Gastroesophageal sphincter (tissue), 3 donors: ENCODE measurements at regions not wholly inside any gene's neighbourhood (a gene's known extent, or its start where the extent isn't known, plus 50 kb on each side); places are given as distances from the start of the nearest gene placed in this dataset.
"Not testable (repeated sequence)": the region's sequence is repeated elsewhere in the genome, so short reads cannot be mapped to it uniquely, and the experiment has no call there.

Source experiments
- CTCF ChIP-seq, 4 experiments: fragments of 200-600 bp in 2 of 4; fragments of 450-650 bp in 2 of 4; sonication (generic) in 1 of 4; IDR thresholded peaks; one replicate each; pipeline ENCODE4 v1.5.1; 2017 to 2019; ENCODE audit warnings: antibody characterized with exemption in 4 of 4, mild to moderate bottlenecking in 2 of 4, moderate library complexity in 2 of 4
- POLR2A ChIP-seq, 2 donors: fragments of 450-650 bp; IDR thresholded peaks; one replicate each; pipeline ENCODE4 v1.6.1; 2017; ENCODE audit warnings: antibody characterized with exemption in 2 of 2, mild to moderate bottlenecking in 2 of 2, moderate library complexity in 1 of 2
- POLR2AphosphoS5 ChIP-seq: sonication (generic); formaldehyde crosslinking; IDR thresholded peaks from one replicate; pipeline ENCODE4 v1.6.1; 2017; ENCODE audit warnings: antibody characterized with exemption

- TF ChIP-seq CTCF (IDR thresholded peaks at IDR 0.05); POLR2A (IDR thresholded peaks at IDR 0.05); POLR2AphosphoS5: not testable (repeated sequence)
These were observed 247.5 kb downstream of the LIPI start for GRCh38 chr21:13963259-13963658.
